ENCODE measurements at regions not wholly inside any gene's neighbourhood (a gene's known extent, or its start where the extent isn't known, plus 50 kb on each side); places are given as distances from the start of the nearest gene placed in this dataset.

- TF ChIP-seq CTCF (IDR thresholded peaks at IDR 0.05), result no peak
- no peak for TF ChIP-seq POLR2A (IDR thresholded peaks at IDR 0.05)
These were observed 204.7 kb downstream of the UACA start for GRCh38 chr15:70558406-70559264.
